ENCODE measurements at regions not wholly inside any gene's neighbourhood (a gene's known extent, or its start where the extent isn't known, plus 50 kb on each side); places are given as distances from the start of the nearest gene placed in this dataset.

DNA sequence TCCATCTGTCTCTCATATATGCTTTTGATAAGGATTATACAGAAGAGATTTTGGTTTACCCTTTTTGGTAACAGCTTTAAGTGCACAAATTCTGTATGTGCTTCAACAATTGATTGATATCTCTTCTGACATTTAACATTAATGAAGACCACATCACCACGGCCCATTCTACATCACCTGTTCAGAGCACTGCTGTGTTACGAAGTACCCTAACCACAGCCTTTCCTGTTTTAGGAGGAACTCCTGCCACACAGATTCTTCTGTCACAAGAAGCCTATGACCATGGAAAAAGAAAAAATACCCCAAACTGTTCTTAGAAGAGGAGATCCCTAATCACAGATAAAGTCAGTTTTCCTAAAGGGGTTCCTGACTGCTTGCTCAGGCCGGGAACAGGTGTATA lies 170.1 kb downstream of the NSUN3 start:
- in situ Hi-C loops (cut with MboI; ENCODE audit: low sequenced_read_pairs, unreplicated experiment), result no loop called here
- TF ChIP-seq, protein P1, sequence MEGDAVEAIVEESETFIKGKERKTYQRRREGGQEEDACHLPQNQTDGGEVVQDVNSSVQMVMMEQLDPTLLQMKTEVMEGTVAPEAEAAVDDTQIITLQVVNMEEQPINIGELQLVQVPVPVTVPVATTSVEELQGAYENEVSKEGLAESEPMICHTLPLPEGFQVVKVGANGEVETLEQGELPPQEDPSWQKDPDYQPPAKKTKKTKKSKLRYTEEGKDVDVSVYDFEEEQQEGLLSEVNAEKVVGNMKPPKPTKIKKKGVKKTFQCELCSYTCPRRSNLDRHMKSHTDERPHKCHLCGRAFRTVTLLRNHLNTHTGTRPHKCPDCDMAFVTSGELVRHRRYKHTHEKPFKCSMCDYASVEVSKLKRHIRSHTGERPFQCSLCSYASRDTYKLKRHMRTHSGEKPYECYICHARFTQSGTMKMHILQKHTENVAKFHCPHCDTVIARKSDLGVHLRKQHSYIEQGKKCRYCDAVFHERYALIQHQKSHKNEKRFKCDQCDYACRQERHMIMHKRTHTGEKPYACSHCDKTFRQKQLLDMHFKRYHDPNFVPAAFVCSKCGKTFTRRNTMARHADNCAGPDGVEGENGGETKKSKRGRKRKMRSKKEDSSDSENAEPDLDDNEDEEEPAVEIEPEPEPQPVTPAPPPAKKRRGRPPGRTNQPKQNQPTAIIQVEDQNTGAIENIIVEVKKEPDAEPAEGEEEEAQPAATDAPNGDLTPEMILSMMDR (IDR thresholded peaks at IDR 0.05; ENCODE audit: borderline replicate concordance, control extremely low read depth, extremely low read depth, insufficient read depth, missing control alignments), result no peak
- no peak for DNase-seq (ENCODE audit: low spot score)

DNA sequence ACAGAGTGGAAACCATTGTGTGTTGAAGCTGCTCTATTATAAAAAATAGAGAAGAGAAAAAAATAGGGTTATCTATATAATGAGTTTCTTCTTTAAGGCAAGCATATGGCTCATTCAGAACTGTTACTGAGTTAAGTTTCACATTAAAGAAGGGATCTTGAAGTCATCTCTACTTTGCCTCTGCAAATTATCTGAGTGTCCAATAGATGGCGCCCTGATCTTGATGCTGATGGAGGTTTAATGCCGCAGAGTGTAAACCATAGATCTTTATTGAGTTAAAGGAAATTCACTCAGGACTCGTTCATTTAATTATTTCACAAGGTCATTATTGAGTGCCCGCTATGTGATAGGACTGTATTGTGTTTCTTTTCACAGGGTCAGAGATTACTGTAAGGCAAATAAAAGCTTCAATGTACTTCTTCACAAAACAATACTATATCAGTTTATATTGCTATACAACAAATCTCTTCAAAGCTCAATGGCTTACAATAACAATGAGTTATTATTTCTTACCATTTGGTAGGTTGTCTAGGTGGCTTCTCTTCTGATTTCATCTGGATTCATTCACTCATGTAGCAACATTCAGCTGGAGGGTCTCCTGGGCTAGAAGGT lies 171.4 kb downstream of the NSUN3 start:
- peak; percentile 22 for DNase-seq (ENCODE audit: low spot score)
- TF ChIP-seq, protein P1 (IDR thresholded peaks at IDR 0.05; ENCODE audit: borderline replicate concordance, control extremely low read depth, extremely low read depth, insufficient read depth, missing control alignments), result peak; percentile 56
- in situ Hi-C loops (cut with MboI; ENCODE audit: low sequenced_read_pairs, unreplicated experiment), result no loop called here

DNA sequence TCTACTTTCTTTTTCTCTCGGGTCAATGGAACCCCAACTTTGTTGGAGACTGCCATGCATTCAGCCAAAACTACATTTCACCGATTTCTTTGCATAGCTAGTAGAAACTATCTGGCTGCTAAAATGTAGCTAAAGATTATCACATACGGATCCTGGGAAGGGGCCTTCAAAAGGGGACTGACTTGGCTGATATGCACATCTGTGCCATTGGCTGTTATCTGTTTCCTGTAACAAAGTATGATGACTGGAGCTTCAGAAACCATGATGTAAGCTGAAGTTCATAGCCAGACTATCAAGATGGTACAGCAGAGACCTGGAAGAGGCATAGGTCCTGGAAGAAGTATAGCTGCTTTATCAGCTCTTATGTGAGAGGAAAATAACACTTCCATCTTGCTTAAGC lies 179.1 kb downstream of the NSUN3 start:
- DNase-seq (ENCODE audit: low spot score), result no peak
- TF ChIP-seq, protein P1 (IDR thresholded peaks at IDR 0.05; ENCODE audit: borderline replicate concordance, control extremely low read depth, extremely low read depth, insufficient read depth, missing control alignments), result no peak
- in situ Hi-C loops (cut with MboI; ENCODE audit: low sequenced_read_pairs, unreplicated experiment), result no loop called here

DNA sequence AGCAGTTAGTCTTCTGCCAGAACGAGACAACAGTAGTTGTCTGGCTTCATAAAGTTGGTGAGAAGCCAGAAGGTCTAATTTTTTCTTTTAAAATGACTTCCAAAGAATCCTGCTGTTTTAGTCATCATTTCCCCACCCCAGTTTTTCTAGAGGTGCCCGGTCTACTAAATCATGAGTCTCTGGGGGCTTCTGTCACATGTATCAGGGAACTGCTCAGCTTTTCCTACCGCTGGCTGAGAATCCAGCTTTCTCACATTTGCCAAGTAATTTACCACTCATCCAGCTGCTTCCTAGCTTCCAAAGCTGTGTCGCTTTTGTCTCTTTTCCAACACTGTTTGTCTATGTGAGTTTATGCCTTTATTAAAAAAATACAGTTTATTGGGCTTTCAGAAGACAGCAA lies 183.3 kb downstream of the NSUN3 start:
- TF ChIP-seq, protein P1 (IDR thresholded peaks at IDR 0.05; ENCODE audit: borderline replicate concordance, control extremely low read depth, extremely low read depth, insufficient read depth, missing control alignments), result no peak
- no peak for DNase-seq (ENCODE audit: low spot score)
- in situ Hi-C loops (cut with MboI; ENCODE audit: low sequenced_read_pairs, unreplicated experiment), result no loop called here

DNA sequence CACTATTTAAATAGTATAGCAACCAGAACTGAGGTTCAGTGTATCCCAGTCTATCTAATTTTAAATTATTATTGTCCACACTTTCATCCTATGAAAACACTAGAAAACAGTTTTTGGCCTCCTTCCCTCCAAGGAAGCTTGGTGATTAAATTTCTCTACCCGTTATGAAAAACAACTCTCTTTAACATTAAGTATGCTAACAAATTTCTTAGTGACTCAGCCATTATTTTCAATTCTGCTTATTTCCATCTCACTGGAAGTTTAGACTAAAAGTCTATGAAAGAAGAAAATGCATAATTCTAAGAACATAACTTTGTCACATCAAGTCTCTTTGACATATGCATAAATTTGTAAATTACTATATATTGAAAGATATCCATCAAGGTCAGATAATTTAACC lies 185.2 kb downstream of the NSUN3 start:
- TF ChIP-seq, protein P1 (IDR thresholded peaks at IDR 0.05; ENCODE audit: borderline replicate concordance, control extremely low read depth, extremely low read depth, insufficient read depth, missing control alignments), result no peak
- no peak for DNase-seq (ENCODE audit: low spot score)

DNA sequence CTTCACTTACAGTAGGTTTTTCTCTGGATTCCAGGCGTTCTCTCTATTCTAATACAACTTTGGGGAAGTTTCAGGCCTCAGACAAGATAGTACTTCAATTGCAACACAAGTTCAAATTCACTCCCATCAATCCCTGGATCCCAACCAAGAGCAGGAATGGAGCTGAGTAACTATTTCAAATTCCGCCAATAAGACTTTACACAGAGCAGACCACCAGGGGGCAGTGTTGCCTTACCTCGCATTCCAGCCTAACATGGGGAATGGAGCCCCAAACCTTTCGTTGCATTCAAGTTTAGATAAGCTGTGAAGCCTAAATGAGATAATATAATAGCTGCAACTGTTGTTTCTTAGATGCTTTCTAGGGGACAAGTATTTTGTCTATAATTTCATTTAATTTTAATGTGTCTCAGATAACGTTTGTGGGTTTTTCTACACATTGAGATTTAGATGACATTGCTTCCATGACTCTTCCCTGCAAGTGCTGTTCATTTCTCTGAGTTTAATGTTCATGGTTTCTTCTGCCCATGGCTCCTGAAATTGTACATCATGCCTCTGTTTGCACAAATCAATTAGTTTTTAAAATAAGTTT lies 186.7 kb downstream of the NSUN3 start:
- in situ Hi-C loops (cut with MboI; ENCODE audit: low sequenced_read_pairs, unreplicated experiment), result no loop called here

More for the DNA sequence above, 185.2 kb downstream of the NSUN3 start:
- in situ Hi-C loops (cut with MboI; ENCODE audit: low sequenced_read_pairs, unreplicated experiment), result no loop called here

More for the DNA sequence above, 186.7 kb downstream of the NSUN3 start:
- TF ChIP-seq, protein P1 (IDR thresholded peaks at IDR 0.05; ENCODE audit: borderline replicate concordance, control extremely low read depth, extremely low read depth, insufficient read depth, missing control alignments), result peak; percentile 78
- peak; percentile 32 for DNase-seq (ENCODE audit: low spot score)
